Stomach smooth muscle (tissue), 2 donors: ENCODE measurements at regions not wholly inside any gene's neighbourhood (a gene's known extent, or its start where the extent isn't known, plus 50 kb on each side); places are given as distances from the start of the nearest gene placed in this dataset.

ENCODE experiments used
- H3K27ac ChIP-seq: one replicate; pipeline ENCODE4 v1.7.0; 2013; ENCODE audit warnings: mild to moderate bottlenecking, low read length, inconsistent platforms
- H3K27me3 ChIP-seq, 2 donors: one replicate each; pipeline ENCODE4 v1.7.0; 2013; ENCODE audit warnings: low read length in 2 of 2; ENCODE audit not compliant: insufficient read depth in 2 of 2, control insufficient read depth in 1 of 2
- H3K36me3 ChIP-seq, 2 donors: one replicate each; pipeline ENCODE4 v1.7.0; 2013; ENCODE audit warnings: low read length in 2 of 2; ENCODE audit not compliant: control insufficient read depth in 2 of 2, insufficient read depth in 2 of 2
- H3K4me1 ChIP-seq: one replicate; pipeline ENCODE4 v1.7.0; 2013; ENCODE audit warnings: low read length; ENCODE audit not compliant: control insufficient read depth, insufficient read depth
- H3K4me3 ChIP-seq, 2 donors: one replicate each; pipeline ENCODE4 v1.7.0; 2013; ENCODE audit warnings: low read length in 2 of 2
- H3K9ac ChIP-seq, 2 donors: one replicate each; pipeline ENCODE4 v1.7.0; 2013; ENCODE audit warnings: low read length in 2 of 2, mild to moderate bottlenecking in 1 of 2
- H3K9me3 ChIP-seq, 2 donors: one replicate each; pipeline ENCODE4 v1.7.0; 2013; ENCODE audit warnings: low read length in 2 of 2; ENCODE audit not compliant: control insufficient read depth in 2 of 2
- donor health status: healthy.
- donor health status: Pancreatic carcinoma.

- Histone ChIP-seq H3K4me3 (no peak overlapping the region), H3K27ac (no peak overlapping the region), H3K4me1 (no peaks in the 10 kb centered on the region), H3K27me3 (peaks cover 5 to 8% of the 10 kb centered on the region in 2 donors), H3K9me3 (no peaks in the 10 kb centered on the region), H3K36me3 (no peaks in the 10 kb centered on the region), H3K9ac (no peak overlapping the region)
Measured at GRCh38 chr5:2658881-2659470, 92.5 kb downstream of the IRX2 start.

GRCh38 chr5:2658447-2658846, 93.0 kb downstream of the IRX2 start:
- H3K9ac ChIP-seq, result no peak overlapping the region
- H3K27me3 ChIP-seq, result peaks cover 8% of the 10 kb centered on the region in 2 donors
- H3K9me3 ChIP-seq, result no peaks in the 10 kb centered on the region
- no peak overlapping the region for H3K27ac ChIP-seq
- H3K36me3 ChIP-seq, result no peaks in the 10 kb centered on the region
- no peak overlapping the region for H3K4me3 ChIP-seq
- no peaks in the 10 kb centered on the region for H3K4me1 ChIP-seq

- Histone ChIP-seq H3K4me3 (no peak overlapping the region), H3K27me3 (peaks cover 8% of the 10 kb centered on the region in 2 donors), H3K9ac (no peak overlapping the region), H3K36me3 (no peaks in the 10 kb centered on the region), H3K4me1 (no peaks in the 10 kb centered on the region), H3K27ac (no peak overlapping the region), H3K9me3 (no peaks in the 10 kb centered on the region)
Measured at GRCh38 chr5:2657151-2657550, 94.3 kb downstream of the IRX2 start.

GRCh38 chr5:2656206-2656605, 95.3 kb downstream of the IRX2 start:
- Histone ChIP-seq H3K9ac (no peak overlapping the region), H3K9me3 (no peaks in the 10 kb centered on the region), H3K27me3 (peaks cover 8% of the 10 kb centered on the region in 2 donors), H3K36me3 (no peaks in the 10 kb centered on the region), H3K4me1 (no peaks in the 10 kb centered on the region), H3K4me3 (no peak overlapping the region), H3K27ac (no peak overlapping the region)

- Histone ChIP-seq H3K27me3 (peaks cover 5 to 8% of the 10 kb centered on the region in 2 donors), H3K4me3 (no peak overlapping the region), H3K9me3 (no peaks in the 10 kb centered on the region), H3K27ac (no peak overlapping the region), H3K4me1 (no peaks in the 10 kb centered on the region), H3K36me3 (no peaks in the 10 kb centered on the region), H3K9ac (no peak overlapping the region)
Measured at GRCh38 chr5:2653991-2654390, 97.5 kb downstream of the IRX2 start.

GRCh38 chr5:2651116-2651515, 100.4 kb downstream of the IRX2 start:
- Histone ChIP-seq H3K36me3 (no peaks in the 10 kb centered on the region), H3K9ac (no peak overlapping the region), H3K27ac (no peak overlapping the region), H3K4me3 (no peak overlapping the region), H3K27me3 (peaks cover 3% of the 10 kb centered on the region in 2 donors), H3K9me3 (no peaks in the 10 kb centered on the region), H3K4me1 (no peaks in the 10 kb centered on the region)

GRCh38 chr5:2642684-2643345, 108.7 kb downstream of the IRX2 start:
- Histone ChIP-seq H3K4me1 (no peaks in the 10 kb centered on the region), H3K27ac (no peak overlapping the region), H3K27me3 (peaks cover 0 to 2% of the 10 kb centered on the region in 2 donors), H3K9me3 (no peaks in the 10 kb centered on the region), H3K36me3 (no peaks in the 10 kb centered on the region), H3K4me3 (no peak overlapping the region), H3K9ac (no peak overlapping the region)

GRCh38 chr5:2640717-2641116, 110.8 kb downstream of the IRX2 start:
- no peak overlapping the region for H3K4me3 ChIP-seq
- H3K27me3 ChIP-seq, result peaks cover under 1 to 2% of the 10 kb centered on the region in 2 donors

GRCh38 chr5:2639425-2639824, 112.1 kb downstream of the IRX2 start:
- Histone ChIP-seq H3K36me3 (no peaks in the 10 kb centered on the region), H3K27me3 (peaks cover 6 to 11% of the 10 kb centered on the region in 2 donors), H3K9ac (no peak overlapping the region), H3K4me3 (no peak overlapping the region), H3K4me1 (no peaks in the 10 kb centered on the region), H3K9me3 (no peaks in the 10 kb centered on the region), H3K27ac (no peak overlapping the region)

More at GRCh38 chr5:2640717-2641116, 110.8 kb downstream of the IRX2 start:
- H3K36me3 ChIP-seq, result no peaks in the 10 kb centered on the region
- H3K9ac ChIP-seq, result no peak overlapping the region
- H3K4me1 ChIP-seq, result no peaks in the 10 kb centered on the region
- H3K9me3 ChIP-seq, result no peaks in the 10 kb centered on the region
- no peak overlapping the region for H3K27ac ChIP-seq

- Histone ChIP-seq H3K9me3 (no peaks in the 10 kb centered on the region), H3K36me3 (no peaks in the 10 kb centered on the region), H3K27me3 (peaks cover 8 to 12% of the 10 kb centered on the region in 2 donors), H3K4me3 (no peak overlapping the region), H3K4me1 (no peaks in the 10 kb centered on the region), H3K27ac (no peak overlapping the region), H3K9ac (no peak overlapping the region)
Measured at GRCh38 chr5:2634399-2635176, 116.9 kb downstream of the IRX2 start.
